ENCODE measurements at regions not wholly inside any gene's neighbourhood (a gene's known extent, or its start where the extent isn't known, plus 50 kb on each side); places are given as distances from the start of the nearest gene placed in this dataset.

DNA sequence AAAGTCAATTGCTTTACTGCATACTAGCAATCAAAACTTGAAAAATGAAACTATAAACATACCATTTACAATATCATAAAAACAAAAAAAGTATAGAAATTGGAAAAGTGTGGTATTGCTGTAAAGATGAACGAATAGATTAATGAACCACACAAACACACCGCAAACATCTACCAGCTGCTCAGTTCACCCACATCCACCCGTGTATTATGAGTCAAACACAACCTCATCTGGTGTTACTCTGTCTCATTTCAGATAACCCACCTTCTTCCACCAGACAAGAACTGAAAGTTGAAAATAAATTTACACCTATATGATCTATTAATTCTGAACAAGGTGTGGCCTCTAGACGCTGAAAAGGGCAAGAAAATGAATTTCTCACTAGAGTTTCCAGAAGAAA, 53.3 kb downstream of the BLID start:
- no peak for DNase-seq (ENCODE audit: low spot score)

DNA sequence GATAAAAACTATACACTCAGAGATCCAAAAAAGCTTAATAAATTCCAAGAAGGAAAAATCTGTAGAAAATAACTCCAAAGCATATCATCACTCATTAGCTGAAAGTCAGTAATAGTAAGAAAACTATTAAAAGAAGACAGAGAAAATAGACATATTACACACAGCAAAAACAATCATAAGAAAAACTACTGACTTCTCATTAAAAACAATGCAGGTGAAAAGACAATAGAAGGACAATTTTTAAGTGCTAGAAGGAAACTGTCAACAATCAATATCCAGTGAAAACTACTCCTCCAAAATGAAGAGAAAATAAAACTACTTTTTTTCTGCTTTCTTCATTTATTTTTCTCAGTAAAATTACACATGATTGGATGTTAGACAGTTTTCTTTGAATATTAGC, 56.5 kb downstream of the BLID start:
- no peak for DNase-seq (ENCODE audit: low spot score)

DNA sequence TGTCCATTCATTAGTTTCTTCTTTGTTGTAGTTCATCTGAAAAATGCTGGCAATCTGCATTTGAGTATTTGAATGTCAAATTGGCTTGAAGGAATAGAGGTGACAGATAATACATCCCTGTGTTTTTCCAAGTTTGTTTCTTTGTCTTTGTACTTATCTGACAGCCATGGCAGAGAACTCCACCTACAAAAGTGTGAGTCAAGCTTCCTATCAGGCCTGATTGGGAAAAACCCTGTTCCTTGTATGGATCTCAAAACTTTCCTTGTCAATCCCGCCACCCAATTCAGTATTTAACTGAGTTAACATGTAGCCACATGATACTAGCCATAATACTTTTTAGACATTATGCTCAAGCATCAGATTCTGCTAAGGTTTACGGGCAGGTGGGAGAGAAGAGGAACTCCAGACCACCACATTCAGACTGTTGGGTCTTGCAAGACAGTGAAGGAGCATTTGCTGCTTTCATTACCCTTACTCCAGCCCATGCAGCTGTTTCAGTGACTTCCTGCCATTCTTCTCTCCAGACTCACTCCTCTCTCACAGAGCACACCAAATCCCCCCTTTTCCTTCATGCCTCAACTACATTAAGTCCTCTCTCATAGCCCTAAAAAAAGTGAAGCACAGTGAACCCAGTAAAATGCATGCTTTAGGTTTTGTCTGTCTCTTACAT, 65.9 kb downstream of the BLID start:
- no peak for DNase-seq (ENCODE audit: low spot score)

DNA sequence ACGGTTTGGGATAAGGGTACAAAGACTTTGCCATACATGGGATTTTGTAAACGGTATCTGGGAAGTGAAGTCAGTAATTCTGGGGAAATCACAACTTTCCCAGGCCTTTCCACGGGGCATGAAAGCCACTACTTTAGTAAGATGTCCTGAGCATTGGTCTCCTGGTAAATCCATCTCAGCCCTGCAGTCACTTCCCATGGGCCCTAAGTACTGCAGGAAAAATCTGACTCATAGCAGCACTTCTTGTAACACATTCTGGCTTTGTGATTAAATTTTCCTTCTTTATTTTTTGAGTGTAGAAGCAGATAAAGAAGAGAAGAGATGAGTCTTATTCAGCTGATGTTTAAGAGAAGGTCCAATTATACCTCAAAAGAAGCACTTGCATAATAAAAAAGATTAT, 67.6 kb downstream of the BLID start:
- DNase-seq (ENCODE audit: low spot score), result no peak

DNA sequence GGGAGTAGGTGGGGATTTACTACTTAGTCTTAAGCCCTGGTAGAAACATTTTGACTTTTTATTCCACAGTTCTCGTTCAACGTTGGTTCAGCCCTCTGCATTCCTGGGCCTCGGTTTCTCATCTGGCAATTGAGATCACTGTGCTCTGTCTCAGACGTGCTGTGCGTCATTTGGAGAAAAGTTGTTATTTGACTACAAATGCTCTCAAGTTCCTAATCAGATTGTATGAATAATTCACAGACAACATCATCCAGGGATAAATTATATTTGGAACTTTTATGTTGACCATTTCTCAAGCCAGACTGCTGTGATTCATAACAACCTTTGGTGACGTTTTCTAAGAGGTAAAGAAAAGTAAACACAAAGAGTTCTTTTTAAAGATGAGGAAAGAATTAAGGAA, 69.2 kb downstream of the BLID start:
- DNase-seq (ENCODE audit: low spot score), result no peak

DNA sequence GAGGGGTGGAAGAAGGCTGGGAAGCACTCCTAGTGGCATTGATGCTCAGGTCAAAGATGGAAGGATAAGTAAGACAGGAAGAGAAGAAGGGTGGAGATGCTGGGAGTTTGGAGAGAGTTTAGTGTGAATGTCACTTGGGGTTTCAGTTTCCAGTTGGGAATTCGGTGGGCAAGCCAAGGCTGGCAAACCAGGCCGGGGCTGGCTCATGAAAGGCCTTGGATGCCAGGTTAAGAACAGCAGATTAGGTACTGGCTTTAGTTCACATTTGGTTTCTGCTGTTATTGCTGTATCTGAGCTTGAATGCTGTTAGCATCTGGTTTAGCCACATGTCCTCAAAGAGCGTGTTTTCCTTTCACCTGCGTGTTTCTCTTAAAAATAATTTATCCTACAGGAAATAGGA, 69.6 kb downstream of the BLID start:
- no peak for DNase-seq (ENCODE audit: low spot score)

DNA sequence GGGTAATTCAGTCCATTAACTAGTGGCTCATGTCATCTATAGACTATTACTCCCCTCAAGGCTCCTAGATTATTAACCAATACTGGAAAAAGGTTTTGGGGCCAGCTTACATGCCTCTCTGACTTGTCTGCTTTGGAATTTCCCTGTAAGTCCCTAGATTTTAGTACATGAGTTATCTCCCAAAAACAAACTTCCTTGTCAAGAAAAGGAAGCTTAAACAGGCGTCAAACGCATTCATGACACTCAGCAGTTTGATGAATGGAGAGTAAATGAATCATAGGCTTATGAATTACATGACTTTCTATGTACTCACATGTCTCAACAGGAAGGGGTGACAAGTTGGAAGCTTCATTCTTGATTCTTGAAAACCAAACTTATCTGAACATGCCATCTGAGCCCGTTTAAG, 70.8 kb downstream of the BLID start:
- no peak for DNase-seq (ENCODE audit: low spot score)

DNA sequence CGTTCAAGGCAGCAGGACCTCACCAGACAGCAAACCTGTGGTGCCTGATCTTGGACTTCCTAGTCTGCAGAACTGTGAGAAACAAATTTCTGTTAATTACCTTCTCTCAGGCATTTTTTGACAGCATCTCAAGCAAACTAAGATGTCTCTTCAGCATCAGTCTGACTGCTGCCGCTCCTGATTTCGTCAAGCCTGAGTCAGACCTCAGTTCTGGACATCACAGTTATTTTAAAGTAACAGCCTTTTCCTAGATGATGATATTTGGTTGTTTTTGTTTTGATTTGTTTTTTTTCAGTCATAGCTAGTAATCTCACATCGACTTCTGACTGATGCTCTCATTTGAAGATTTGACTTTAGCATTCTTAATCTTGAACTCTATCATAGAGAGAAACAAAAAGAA, 71.9 kb downstream of the BLID start:
- DNase-seq (ENCODE audit: low spot score), result no peak

DNA sequence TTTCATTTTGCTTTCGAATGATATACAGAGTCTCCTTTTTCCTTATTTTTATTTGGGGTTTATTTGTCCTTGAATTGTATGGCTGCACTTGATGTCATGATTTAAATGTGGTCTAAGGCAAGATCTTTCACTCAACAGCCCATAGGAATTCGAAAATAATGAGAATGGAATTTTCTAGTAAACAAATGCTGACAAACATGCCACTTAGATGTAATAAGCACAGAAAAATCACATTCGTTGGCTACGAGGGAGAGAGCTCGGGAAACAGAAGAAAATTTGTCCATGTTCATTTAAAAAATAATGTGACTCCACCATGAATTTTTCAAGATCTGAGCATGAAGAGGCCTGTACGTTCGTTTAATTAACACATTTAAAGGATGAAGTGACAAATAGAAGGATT, 73.0 kb downstream of the BLID start:
- DNase-seq (ENCODE audit: low spot score), result no peak

DNA sequence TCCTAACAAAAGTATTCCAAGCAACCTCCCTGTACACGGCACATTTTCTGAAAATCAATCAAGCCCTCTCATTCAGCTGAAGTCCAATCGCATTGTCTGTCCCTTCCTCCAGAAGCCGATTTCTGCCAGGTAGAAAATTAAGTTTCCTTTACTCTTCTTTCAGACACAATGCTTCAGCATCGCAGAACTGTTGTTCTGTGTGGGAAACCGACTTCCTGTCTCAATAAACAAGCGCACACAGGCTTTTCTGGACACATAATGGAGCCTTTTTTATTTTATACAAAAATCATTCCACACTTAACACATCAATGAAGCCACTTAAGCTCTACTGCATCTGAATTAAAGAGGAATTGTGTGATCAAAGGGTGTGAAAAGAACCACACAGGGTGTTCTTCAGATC, 75.6 kb downstream of the BLID start:
- no peak for DNase-seq (ENCODE audit: low spot score)

DNA sequence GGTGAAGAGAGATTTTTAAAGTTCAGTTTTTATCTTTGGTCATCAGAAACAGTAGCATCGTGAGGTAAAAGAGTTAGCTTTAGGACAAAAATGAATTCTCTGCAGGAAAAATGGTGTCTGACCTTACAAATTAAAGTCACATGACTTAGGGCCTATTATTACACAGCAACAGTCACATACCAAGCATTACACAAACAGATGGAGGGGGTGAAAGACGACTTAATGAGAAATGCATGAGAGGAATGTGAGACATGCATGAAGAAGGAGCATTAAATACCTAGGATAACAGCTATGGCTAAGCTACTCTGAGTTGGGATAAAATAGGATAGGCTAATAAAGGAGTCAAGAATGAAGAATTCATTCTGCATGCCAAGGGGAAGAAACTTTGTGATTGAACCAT, 77.5 kb downstream of the BLID start:
- DNase-seq (ENCODE audit: low spot score), result no peak

DNA sequence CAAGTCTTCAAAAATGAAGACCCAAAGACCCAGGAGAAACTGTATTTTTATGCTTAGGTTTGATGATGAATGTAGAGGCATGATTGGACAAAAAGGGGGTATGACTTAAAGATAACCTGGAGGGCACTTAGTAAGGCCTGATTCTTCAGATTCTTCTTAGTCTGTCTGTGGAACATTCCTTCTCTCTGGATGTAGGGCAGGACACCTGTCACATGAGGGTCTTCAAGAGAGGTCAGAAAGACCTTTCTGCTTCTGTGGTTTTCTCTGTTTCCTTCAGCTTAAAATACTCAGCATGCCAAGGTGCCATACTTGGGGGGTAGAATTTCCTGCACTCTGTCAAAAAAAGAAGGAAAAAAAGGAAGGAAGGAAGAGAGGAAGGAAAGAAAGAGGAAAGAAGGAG, 78.1 kb downstream of the BLID start:
- DNase-seq (ENCODE audit: low spot score), result no peak

DNA sequence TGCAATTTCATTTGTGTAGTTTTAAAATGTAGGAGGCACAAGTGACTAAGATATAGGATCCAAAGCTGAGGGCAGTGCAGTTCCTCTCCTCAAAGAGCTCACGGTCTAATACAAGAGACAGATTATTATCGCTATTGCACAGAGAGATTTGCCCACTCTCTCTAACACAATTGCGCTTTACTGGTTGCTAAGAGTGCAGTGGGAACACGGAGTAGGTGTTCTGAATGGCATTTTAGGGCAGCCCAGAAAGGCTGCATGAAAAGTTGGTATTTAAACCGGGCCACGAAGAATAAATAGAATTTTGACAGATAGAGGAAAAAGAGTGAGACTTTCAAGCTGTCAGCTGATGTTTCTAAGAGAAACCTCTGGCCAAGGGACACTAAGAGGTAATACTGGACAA, 79.5 kb downstream of the BLID start:
- DNase-seq (ENCODE audit: low spot score), result no peak

DNA sequence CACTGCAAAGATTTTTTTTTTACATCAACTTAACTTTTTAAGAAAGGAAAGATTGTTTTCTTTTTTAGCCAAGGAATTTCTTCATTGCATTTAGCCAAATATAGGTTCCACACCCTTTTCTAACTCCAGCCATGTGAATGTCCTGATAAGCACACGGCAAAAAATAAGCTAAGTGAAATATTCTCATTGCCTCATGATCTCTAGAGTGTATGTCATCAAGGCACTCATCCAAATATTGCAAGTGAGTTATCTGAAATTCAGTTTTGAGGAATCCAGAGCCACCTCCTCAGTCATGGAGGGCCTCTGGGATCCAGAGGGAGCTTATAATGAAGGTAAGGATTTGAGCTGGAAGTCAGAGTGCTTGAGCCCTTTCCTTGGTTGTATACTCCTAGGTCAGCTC, 80.0 kb downstream of the BLID start:
- DNase-seq (ENCODE audit: low spot score), result no peak

DNA sequence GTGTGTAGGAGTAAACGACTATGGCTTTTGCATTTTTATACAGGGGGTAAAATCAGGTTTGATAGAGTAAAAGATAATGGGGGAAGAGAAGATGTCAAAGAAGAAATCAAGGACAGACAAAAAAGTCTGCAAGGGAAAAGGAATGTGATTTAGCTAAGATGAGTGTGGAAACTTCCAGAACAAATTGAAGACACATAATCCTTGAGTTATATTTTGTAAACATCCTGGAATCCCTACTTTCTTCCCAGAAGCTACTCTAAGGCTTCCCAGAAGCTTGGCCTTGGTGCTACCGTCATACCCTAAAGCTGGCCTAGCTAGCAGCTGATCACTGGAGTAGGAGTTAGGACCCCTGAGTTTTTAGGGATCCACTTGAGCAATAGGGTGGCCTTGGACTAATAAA, 82.4 kb downstream of the BLID start:
- DNase-seq (ENCODE audit: low spot score), result no peak

DNA sequence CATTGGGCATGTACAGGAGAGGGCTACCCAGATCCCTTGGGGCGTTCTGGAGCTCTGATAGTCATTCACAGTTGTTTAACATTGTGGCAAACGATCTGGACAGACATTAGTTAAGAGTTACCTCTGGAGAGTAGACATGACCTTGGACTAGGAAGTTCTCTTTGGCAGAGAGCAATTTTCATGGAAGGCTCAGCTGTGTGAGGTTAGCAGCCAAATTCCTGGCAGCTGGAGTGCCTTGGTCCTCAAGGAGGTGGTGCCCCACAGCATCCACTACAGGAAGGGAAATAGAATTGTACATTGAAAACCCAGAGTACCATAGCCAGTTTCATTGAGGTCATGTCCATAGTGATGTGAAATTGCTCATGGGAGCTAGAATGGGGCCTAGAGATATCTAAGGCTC, 82.8 kb downstream of the BLID start:
- DNase-seq (ENCODE audit: low spot score), result no peak

DNA sequence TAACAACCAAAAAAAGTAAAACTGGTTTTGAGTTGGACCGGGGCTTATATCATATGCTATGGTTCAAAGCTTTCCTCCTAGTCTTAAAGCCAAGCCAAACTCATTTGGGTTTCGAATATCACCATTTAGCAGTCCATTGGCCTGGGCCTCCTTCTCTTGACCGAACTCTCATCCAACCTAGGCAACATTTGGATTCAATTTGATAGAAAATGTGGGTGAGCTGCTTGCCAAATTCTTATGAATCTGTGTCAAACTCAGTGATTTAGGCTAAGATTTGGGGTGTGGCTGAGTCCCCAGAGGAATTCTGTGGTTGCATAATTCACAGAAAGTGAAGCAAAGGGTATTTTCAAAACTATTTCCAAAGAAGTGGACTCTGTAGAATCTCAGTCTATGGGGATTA, 83.7 kb downstream of the BLID start:
- no peak for DNase-seq (ENCODE audit: low spot score)

DNA sequence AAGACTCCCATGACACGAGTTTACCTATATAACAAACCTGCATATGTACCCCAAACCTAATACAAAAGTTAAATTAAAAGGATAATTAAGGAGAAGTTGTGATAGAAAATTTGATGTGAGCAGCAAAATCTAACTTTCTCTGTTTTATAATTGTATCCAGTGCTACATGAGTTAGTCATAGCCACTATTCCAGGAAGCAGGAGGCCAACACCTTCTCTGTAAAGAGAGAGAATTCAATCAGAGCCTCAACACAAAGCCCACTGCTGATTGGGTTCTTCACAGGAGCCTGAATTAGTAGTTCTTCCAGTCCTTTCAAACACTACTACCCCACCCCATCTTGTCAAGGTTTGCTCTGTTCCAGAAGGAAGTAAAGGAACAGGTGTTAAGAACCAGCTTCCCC, 84.2 kb downstream of the BLID start:
- DNase-seq (ENCODE audit: low spot score), result no peak

DNA sequence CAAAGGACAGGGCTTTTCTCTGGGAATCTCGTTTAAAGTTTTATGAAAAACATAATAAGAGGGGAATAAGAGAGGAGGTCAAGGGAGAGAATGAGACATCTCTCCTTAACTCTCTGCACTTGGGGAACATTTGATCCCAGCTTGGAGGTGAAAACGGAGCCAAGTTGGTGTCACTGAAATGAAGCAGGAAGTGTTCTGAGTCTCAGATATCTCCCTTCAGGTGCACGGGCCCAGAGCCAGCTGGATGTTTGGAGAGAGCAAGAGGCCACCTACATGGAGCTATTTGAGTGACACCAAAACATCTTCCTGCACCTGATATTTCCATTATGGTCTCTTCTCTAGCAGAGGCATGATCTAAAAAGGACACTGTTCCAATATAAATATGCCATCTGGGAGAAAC, 85.7 kb downstream of the BLID start:
- no peak for DNase-seq (ENCODE audit: low spot score)

DNA sequence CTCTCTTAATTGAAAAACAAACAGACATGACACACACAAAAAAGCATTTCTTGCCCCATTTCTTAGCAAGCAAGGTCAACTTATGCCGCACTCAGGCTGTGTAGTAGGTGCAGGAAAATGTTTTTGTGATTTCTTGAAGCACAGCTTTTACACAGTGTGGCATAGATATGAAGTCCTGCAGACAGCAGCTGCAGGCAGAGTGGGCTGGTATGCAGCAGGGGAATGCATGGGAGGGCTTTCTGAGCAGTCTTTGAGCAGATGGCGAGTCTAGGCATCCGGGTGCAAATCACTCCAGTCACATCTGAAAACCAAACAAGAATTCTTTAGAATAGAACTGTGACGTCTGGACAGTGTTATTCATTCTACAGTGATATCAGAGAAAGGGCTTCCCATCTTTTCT, 87.5 kb downstream of the BLID start:
- no peak for DNase-seq (ENCODE audit: low spot score)

DNA sequence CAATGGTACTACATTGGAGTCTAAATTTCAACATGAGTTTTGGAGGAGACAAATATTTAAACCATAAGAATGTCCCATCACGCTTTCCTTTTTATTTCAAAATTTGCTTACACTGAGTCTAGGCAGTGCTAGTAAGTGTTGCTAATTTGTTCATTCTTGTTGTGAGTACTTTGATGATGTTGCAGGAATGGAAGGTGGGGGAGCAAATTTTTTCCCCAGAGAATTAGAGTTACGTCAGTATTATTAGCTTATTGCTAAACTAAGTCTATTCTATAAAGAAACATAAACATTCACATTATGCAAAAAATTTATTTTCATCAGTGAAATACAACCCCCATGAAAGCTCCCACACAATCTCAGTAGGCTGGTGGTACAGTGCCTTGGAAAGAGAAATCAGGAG, 88.0 kb downstream of the BLID start:
- DNase-seq (ENCODE audit: low spot score), result no peak

DNA sequence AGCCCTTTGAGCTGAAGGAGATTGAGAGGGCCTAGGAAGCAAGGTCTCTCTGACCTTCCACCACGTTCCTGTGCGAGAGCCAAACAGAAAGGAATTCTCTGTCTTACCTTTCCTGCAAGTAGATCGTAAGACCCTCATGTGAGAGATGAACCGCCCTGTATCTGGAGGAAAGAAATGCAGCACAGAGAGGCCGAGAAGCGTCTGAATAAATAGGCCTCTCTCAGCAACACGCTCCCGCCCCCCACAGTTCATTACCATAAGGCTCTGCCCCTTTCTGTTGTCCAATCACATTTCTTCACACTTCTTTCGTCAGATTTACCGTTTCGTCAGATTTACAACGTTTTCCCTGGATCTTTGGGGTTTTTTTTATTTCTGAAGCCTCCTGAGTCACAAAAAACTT, 90.3 kb downstream of the BLID start:
- DNase-seq (ENCODE audit: low spot score), result no peak

DNA sequence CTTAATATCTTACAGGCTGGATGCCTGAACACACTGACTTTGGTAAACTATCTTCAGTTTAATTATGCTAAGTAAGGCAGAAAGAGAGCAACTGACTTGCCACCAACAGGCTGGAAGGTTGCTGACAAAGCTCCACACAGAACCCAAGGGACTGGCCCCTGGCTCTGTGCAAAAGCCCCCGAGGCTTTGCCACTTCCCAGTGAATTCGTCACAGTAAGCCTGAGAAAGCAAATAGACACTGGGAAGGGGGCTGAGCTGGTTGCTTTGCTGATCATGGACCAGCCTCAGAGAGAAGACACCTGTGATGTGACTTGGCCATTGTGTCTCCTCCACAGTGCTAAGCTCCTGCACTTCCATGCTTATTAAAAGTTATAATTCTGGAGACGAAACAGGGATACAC, 91.7 kb downstream of the BLID start:
- DNase-seq (ENCODE audit: low spot score), result no peak

DNA sequence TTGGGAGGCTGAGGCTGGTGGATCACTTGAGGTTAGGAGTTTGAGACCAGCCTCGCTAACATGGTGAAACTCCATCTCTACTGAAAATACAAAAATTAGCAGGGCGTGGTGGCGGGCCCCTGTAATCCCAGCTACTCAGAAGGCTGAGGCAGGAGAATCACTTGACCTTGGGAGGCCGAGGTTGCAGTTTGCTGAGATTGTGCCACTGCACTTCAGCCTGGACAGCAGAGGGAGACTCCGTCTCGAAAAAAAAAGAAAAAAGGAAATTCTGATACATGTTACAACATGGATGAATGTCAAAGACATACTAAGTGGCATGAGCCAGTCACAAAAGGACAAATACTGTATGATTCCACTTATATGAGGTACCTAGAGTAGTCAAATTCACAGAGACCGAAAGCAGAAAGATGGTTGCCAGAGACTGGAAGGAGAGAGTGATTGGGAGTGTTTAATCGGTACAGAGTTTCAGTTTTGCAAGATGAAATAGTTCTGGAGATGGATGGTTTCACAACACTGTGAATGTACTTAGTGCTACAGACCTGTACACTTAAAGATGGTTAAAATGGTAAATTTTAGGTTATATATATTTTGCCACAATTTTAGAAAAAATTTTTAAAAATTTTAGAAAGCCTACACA, 92.3 kb downstream of the BLID start:
- DNase-seq (ENCODE audit: low spot score), result no peak

DNA sequence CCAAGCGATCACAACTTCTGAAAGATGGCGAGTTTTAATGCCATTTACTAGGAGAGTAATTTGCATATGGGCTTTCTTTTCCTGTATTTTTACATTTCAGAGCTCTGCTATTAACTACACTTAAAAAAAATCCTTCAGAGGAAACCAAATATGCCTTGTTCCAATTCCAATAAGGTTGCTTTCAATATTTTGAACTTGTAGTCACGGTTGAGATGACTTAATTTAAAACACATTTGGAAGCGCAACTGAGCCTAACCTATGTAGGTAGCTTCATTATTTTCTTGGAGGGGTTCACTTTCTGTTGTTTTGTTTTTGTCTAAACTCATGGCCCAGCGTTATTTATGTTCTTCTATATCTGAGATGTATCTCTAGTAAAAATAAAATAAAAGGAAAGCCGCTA, 93.4 kb downstream of the BLID start:
- DNase-seq (ENCODE audit: low spot score), result no peak

All from ecto neural progenitor cell (in vitro differentiated cells).